ENCODE measurements at regions not wholly inside any gene's neighbourhood (a gene's known extent, or its start where the extent isn't known, plus 50 kb on each side); places are given as distances from the start of the nearest gene placed in this dataset.

DNA sequence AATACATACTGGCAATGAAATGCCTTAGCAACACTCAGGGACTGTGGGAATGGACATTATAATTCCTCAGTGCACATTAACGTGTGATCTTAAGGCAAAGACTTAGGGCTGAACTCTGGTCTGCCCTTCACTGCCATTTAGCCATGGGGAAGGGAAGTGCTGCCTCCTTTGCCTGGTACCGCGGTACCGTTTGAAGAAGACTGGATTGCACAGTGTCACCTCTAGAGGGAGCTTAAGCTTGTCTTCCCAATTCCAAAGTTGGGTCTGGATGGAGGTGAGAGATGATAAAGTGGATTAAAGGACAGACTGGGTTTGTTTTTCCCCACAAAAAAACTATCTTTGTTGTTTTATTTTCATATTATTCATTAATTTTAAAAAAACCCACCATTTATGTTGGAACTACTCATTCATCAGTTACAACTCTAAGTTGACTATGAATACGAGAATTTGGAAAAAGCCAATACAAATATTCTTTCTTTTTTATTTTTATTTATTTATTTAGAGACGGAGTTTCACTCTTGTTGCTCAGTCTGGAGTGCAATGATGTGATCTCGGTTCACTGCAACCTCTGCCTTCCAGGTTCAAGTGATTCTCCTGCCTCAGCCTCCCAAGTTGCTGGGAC is 60.0 kb upstream of the SYN2 start:
- no peaks in the 10 kb centered on the region for H3K4me1 Mint-ChIP-seq (ENCODE audit: low read depth)
- no peak overlapping the region for H3K4me3 Mint-ChIP-seq (ENCODE audit: unreplicated experiment)
- no peaks in the 10 kb centered on the region for H3K36me3 Mint-ChIP-seq (ENCODE audit: low read depth)
- TF ChIP-seq, protein P1, sequence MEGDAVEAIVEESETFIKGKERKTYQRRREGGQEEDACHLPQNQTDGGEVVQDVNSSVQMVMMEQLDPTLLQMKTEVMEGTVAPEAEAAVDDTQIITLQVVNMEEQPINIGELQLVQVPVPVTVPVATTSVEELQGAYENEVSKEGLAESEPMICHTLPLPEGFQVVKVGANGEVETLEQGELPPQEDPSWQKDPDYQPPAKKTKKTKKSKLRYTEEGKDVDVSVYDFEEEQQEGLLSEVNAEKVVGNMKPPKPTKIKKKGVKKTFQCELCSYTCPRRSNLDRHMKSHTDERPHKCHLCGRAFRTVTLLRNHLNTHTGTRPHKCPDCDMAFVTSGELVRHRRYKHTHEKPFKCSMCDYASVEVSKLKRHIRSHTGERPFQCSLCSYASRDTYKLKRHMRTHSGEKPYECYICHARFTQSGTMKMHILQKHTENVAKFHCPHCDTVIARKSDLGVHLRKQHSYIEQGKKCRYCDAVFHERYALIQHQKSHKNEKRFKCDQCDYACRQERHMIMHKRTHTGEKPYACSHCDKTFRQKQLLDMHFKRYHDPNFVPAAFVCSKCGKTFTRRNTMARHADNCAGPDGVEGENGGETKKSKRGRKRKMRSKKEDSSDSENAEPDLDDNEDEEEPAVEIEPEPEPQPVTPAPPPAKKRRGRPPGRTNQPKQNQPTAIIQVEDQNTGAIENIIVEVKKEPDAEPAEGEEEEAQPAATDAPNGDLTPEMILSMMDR (IDR thresholded peaks at IDR 0.05): peak; percentile 74
- no peak for DNase-seq (ENCODE audit: low spot score)
- H3K27ac Mint-ChIP-seq (ENCODE audit: unreplicated experiment): no peak overlapping the region
- H3K27me3 Mint-ChIP-seq (ENCODE audit: low read depth): peaks cover 8% of the 10 kb centered on the region
- H3K9me3 Mint-ChIP-seq (ENCODE audit: low read depth): peaks cover 4% of the 10 kb centered on the region

DNA sequence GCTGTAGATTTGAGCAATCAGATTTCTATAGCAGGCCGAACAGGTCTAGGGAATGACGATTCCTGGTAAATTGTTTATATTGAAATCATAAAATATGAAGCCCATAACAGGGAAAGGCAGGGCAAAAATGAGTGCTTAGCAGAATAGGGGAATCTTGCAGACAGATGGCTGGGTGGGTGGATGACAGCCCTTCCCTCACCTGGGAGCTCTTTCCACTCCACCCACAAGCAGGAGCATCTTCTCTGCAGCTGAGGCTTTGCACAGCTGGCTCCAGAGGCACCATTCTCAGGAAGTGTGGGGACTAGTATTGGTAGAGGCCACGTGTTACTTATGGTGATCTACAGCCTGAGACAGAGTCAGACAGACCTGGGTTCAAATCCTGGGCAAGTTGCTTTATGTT is 55.9 kb upstream of the SYN2 start:
- Mint-ChIP-seq H3K9me3 (ENCODE audit: low read depth) (peaks cover 6% of the 10 kb centered on the region), H3K27ac (ENCODE audit: unreplicated experiment) (no peak overlapping the region), H3K4me1 (ENCODE audit: low read depth) (no peaks in the 10 kb centered on the region), H3K4me3 (ENCODE audit: unreplicated experiment) (no peak overlapping the region), H3K36me3 (ENCODE audit: low read depth) (no peaks in the 10 kb centered on the region), H3K27me3 (ENCODE audit: low read depth) (peaks cover 21% of the 10 kb centered on the region)
- TF ChIP-seq, protein P1 (IDR thresholded peaks at IDR 0.05): no peak
- DNase-seq (ENCODE audit: low spot score): no peak

DNA sequence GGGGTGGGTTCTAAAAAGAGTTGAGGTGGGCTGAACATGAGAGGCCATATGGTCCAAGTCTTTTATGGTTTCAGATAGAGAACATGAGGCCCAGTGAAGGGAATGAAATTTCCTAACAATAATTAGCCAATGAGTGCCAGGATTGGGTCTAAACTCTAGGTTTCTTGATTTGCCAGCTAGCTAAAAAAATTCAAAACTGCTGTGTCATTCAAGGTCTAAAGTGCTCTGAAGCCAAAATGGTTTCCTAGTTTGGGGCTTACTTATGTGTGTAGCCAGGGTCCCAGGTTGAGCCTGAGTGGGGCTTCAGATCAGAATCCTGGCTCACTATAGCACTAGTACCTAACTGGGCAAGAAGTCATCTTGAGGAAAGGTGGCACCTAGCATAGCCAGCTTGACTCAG is 55.3 kb upstream of the SYN2 start:
- Mint-ChIP-seq H3K9me3 (ENCODE audit: low read depth) (peaks cover 6% of the 10 kb centered on the region), H3K36me3 (ENCODE audit: low read depth) (no peaks in the 10 kb centered on the region), H3K4me3 (ENCODE audit: unreplicated experiment) (no peak overlapping the region), H3K4me1 (ENCODE audit: low read depth) (no peaks in the 10 kb centered on the region), H3K27ac (ENCODE audit: unreplicated experiment) (no peak overlapping the region), H3K27me3 (ENCODE audit: low read depth) (peaks cover 25% of the 10 kb centered on the region)
- TF ChIP-seq, protein P1 (IDR thresholded peaks at IDR 0.05): no peak
- DNase-seq (ENCODE audit: low spot score): no peak

DNA sequence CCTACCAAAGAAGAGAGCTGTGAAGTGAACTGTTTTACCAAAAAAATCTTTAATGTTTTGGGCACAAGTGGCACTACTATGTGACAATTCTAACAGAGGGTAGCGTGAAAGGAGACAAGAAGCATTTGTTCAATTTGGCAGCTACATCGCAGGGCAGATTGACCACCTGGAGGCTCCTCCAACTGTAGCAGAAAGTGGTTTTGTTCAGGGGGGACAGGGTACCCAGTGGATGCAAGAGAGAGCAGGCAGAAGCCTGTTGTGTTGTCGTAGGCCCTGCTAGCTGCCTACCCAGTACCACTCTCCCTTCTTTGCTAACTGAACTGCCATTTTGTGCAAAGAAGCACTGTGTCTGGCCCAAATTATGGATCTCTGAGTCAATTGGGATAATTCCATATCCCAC is 54.8 kb upstream of the SYN2 start:
- Mint-ChIP-seq H3K4me3 (ENCODE audit: unreplicated experiment) (no peak overlapping the region), H3K27me3 (ENCODE audit: low read depth) (peaks cover 28% of the 10 kb centered on the region), H3K9me3 (ENCODE audit: low read depth) (peaks cover 6% of the 10 kb centered on the region), H3K27ac (ENCODE audit: unreplicated experiment) (no peak overlapping the region), H3K4me1 (ENCODE audit: low read depth) (no peaks in the 10 kb centered on the region), H3K36me3 (ENCODE audit: low read depth) (no peaks in the 10 kb centered on the region)
- TF ChIP-seq, protein P1 (IDR thresholded peaks at IDR 0.05): no peak
- DNase-seq (ENCODE audit: low spot score): no peak

DNA sequence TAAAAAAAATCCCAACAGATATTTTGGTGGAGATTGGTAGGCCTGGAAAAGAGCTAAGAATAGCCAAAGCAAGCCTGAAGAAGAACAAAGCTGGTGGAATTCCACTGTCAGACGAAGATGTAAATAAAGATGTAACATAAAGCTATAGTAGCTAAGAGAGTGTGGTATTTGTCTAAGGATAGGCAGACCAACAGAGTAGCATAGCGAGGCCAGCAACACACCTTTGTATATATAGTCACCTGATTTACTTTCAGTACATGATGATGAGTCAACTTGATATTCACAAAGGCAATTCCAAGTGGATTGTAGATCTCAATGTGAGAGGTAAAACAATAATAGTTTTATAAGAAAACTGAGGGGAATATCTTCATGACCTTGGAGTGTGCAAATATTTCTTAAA is 53.6 kb upstream of the SYN2 start:
- Mint-ChIP-seq H3K36me3 (ENCODE audit: low read depth) (no peaks in the 10 kb centered on the region), H3K9me3 (ENCODE audit: low read depth) (peaks cover 6% of the 10 kb centered on the region), H3K27me3 (ENCODE audit: low read depth) (peaks cover 30% of the 10 kb centered on the region), H3K4me1 (ENCODE audit: low read depth) (no peaks in the 10 kb centered on the region), H3K27ac (ENCODE audit: unreplicated experiment) (no peak overlapping the region), H3K4me3 (ENCODE audit: unreplicated experiment) (no peak overlapping the region)
- TF ChIP-seq, protein P1 (IDR thresholded peaks at IDR 0.05): no peak
- no peak for DNase-seq (ENCODE audit: low spot score)

All from chondrocyte (in vitro differentiated cells).